ENCODE measurements at regions not wholly inside any gene's neighbourhood (a gene's known extent, or its start where the extent isn't known, plus 50 kb on each side); places are given as distances from the start of the nearest gene placed in this dataset.

- Histone ChIP-seq H3K27me3 (no peaks in the 10 kb centered on the region), H3K27ac (peak overlapping the region in 5 of 11 experiments; percentile 8 to 65 (median 46); a peak in 3 of 22 replicates), H3K4me3 (no peak overlapping the region), H3K36me3 (no peaks in the 10 kb centered on the region), H3K9ac (no peak overlapping the region), H3K4me2 (peak overlapping the region; percentile 40 to 83 (median 62); a peak in 21 of 22 replicates), H3K4me1 (peaks cover 15 to 28% (median 18%) of the 10 kb centered on the region in 10 experiments), H4K20me1 (no peaks in the 10 kb centered on the region), H3K9me3 (replicated peaks in 1 of 11) (peaks cover 0 to 14% (median 7%) of the 10 kb centered on the region in 11 experiments; a peak in 8 of 22 replicates)
- TF ChIP-seq Cebpa-rat (IDR thresholded peaks at IDR 0.05) = no peak
Measured at GRCh38 chr2:129747500-129748125, 231.9 kb upstream of the RAB6C start.

- H3K27me3 ChIP-seq = no peaks in the 10 kb centered on the region
- H3K27ac ChIP-seq = peak overlapping the region in 8 of 11 experiments; percentile 8 to 65 (median 46); a peak in 13 of 22 replicates
- H3K4me3 ChIP-seq = no peak overlapping the region; a peak in 1 of 20 replicates
- H3K9me3 ChIP-seq (replicated peaks in 1 of 11) = peaks cover 0 to 14% (median 7%) of the 10 kb centered on the region in 11 experiments; a peak in 8 of 22 replicates
- no peaks in the 10 kb centered on the region for H3K36me3 ChIP-seq
- H3K4me2 ChIP-seq = peak overlapping the region; percentile 40 to 83 (median 62)
- H4K20me1 ChIP-seq = no peaks in the 10 kb centered on the region
- peaks cover 15 to 28% (median 18%) of the 10 kb centered on the region in 10 experiments for H3K4me1 ChIP-seq
- peak overlapping the region in 2 of 11 experiments; percentile 37 to 41; a peak in 1 of 22 replicates for H3K9ac ChIP-seq
- no peak for TF ChIP-seq Cebpa-rat (IDR thresholded peaks at IDR 0.05)
Measured at GRCh38 chr2:129748250-129748649, 231.2 kb upstream of the RAB6C start.

GRCh38 chr2:129748653-129749052 is 230.8 kb upstream of the RAB6C start:
- Histone ChIP-seq H3K9ac (peak overlapping the region in 2 of 11 experiments; percentile 37 to 41; a peak in 1 of 22 replicates), H3K36me3 (no peaks in the 10 kb centered on the region), H4K20me1 (no peaks in the 10 kb centered on the region), H3K27me3 (no peaks in the 10 kb centered on the region), H3K4me1 (peaks cover 15 to 28% (median 18%) of the 10 kb centered on the region in 10 experiments), H3K27ac (peak overlapping the region in 8 of 11 experiments; percentile 8 to 65 (median 46); a peak in 13 of 22 replicates), H3K4me3 (no peak overlapping the region; a peak in 1 of 20 replicates), H3K4me2 (peak overlapping the region; percentile 40 to 83 (median 62)), H3K9me3 (replicated peaks in 1 of 11) (peaks cover 0 to 14% (median 7%) of the 10 kb centered on the region in 11 experiments; a peak in 8 of 22 replicates)
- no peak for TF ChIP-seq Cebpa-rat (IDR thresholded peaks at IDR 0.05)

GRCh38 chr2:129751409-129751808 is 228.1 kb upstream of the RAB6C start:
- peak overlapping the region in 2 of 11 experiments; percentile 24 to 25; a peak in 3 of 22 replicates for H3K4me2 ChIP-seq
- H3K9me3 ChIP-seq (replicated peaks in 1 of 11) = peaks cover 0 to 11% (median 7%) of the 10 kb centered on the region in 11 experiments; a peak in 7 of 22 replicates
- no peaks in the 10 kb centered on the region for H3K27me3 ChIP-seq
- TF ChIP-seq Cebpa-rat (IDR thresholded peaks at IDR 0.05) = no peak
- H3K4me1 ChIP-seq = peaks cover 15 to 28% (median 18%) of the 10 kb centered on the region in 10 experiments
- no peak overlapping the region for H3K9ac ChIP-seq
- H4K20me1 ChIP-seq = no peaks in the 10 kb centered on the region
- H3K36me3 ChIP-seq = no peaks in the 10 kb centered on the region
- H3K27ac ChIP-seq = no peak overlapping the region
- no peak overlapping the region for H3K4me3 ChIP-seq

GRCh38 chr2:129752176-129752575 is 227.3 kb upstream of the RAB6C start:
- Histone ChIP-seq H4K20me1 (no peaks in the 10 kb centered on the region), H3K9ac (no peak overlapping the region), H3K4me2 (no peak overlapping the region), H3K4me1 (peaks cover 15 to 28% (median 18%) of the 10 kb centered on the region in 10 experiments), H3K27ac (no peak overlapping the region), H3K4me3 (no peak overlapping the region), H3K27me3 (no peaks in the 10 kb centered on the region), H3K9me3 (replicated peaks in 1 of 11) (peaks cover 0 to 8% (median 6%) of the 10 kb centered on the region in 11 experiments; a peak in 5 of 22 replicates), H3K36me3 (no peaks in the 10 kb centered on the region)
- no peak for TF ChIP-seq Cebpa-rat (IDR thresholded peaks at IDR 0.05)

GRCh38 chr2:129752686-129753085 is 226.8 kb upstream of the RAB6C start:
- H3K4me1 ChIP-seq = peaks cover 14 to 23% (median 16%) of the 10 kb centered on the region in 10 experiments
- H3K4me3 ChIP-seq = no peak overlapping the region
- no peak overlapping the region for H3K27ac ChIP-seq
- H3K9ac ChIP-seq = no peak overlapping the region
- TF ChIP-seq Cebpa-rat (IDR thresholded peaks at IDR 0.05) = no peak
- H3K4me2 ChIP-seq = no peak overlapping the region
- peaks cover 0 to 8% (median 6%) of the 10 kb centered on the region in 11 experiments; a peak in 5 of 22 replicates for H3K9me3 ChIP-seq (replicated peaks in 1 of 11)
- H3K36me3 ChIP-seq = no peaks in the 10 kb centered on the region
- no peaks in the 10 kb centered on the region for H3K27me3 ChIP-seq
- no peaks in the 10 kb centered on the region for H4K20me1 ChIP-seq

GRCh38 chr2:129753261-129753660 is 226.2 kb upstream of the RAB6C start:
- Histone ChIP-seq H3K27ac (no peak overlapping the region), H3K4me2 (no peak overlapping the region), H3K9ac (no peak overlapping the region), H3K27me3 (no peaks in the 10 kb centered on the region), H3K4me3 (no peak overlapping the region), H4K20me1 (no peaks in the 10 kb centered on the region), H3K4me1 (peaks cover 14 to 21% (median 16%) of the 10 kb centered on the region in 10 experiments), H3K9me3 (replicated peaks in 1 of 11) (peaks cover 0 to 8% (median 6%) of the 10 kb centered on the region in 11 experiments; a peak in 5 of 22 replicates), H3K36me3 (no peaks in the 10 kb centered on the region)
- no peak for TF ChIP-seq Cebpa-rat (IDR thresholded peaks at IDR 0.05)

GRCh38 chr2:129754421-129754820 is 225.0 kb upstream of the RAB6C start:
- H3K9me3 ChIP-seq (replicated peaks in 1 of 11) = peaks cover 0 to 8% (median 6%) of the 10 kb centered on the region in 11 experiments; a peak in 5 of 22 replicates
- H3K4me2 ChIP-seq = no peak overlapping the region
- H3K27ac ChIP-seq = no peak overlapping the region
- H3K9ac ChIP-seq = no peak overlapping the region
- H4K20me1 ChIP-seq = no peaks in the 10 kb centered on the region
- H3K27me3 ChIP-seq = no peaks in the 10 kb centered on the region
- H3K4me1 ChIP-seq = peaks cover 17 to 22% (median 20%) of the 10 kb centered on the region in 10 experiments
- H3K4me3 ChIP-seq = no peak overlapping the region
- H3K36me3 ChIP-seq = no peaks in the 10 kb centered on the region
- no peak for TF ChIP-seq Cebpa-rat (IDR thresholded peaks at IDR 0.05)

GRCh38 chr2:129754831-129755230 is 224.6 kb upstream of the RAB6C start:
- no peak for TF ChIP-seq Cebpa-rat (IDR thresholded peaks at IDR 0.05)
- H4K20me1 ChIP-seq = no peaks in the 10 kb centered on the region

More at GRCh38 chr2:129754831-129755230, 224.6 kb upstream of the RAB6C start:
- Histone ChIP-seq H3K4me3 (no peak overlapping the region), H3K4me2 (no peak overlapping the region), H3K4me1 (peaks cover 17 to 22% (median 20%) of the 10 kb centered on the region in 10 experiments), H3K27me3 (no peaks in the 10 kb centered on the region), H3K36me3 (no peaks in the 10 kb centered on the region), H3K9me3 (replicated peaks in 1 of 11) (peaks cover 0 to 8% (median 6%) of the 10 kb centered on the region in 11 experiments; a peak in 5 of 22 replicates), H3K9ac (no peak overlapping the region), H3K27ac (no peak overlapping the region)

All from BLaER1 treated with 17β-estradiol and CSF1 and Interleukin-3, amounts not matched to agents 10 nM and 100 nM (cell line).